GM12892 (cell line): ENCODE measurements at regions not wholly inside any gene's neighbourhood (a gene's known extent, or its start where the extent isn't known, plus 50 kb on each side); places are given as distances from the start of the nearest gene placed in this dataset.

Experiments used
- POLR2A ChIP-seq: IDR thresholded peaks from 2 replicates; pipeline ENCODE4 v1.6.1; 2011; ENCODE audit warnings: low read depth, low read length, control low read depth
- POLR2AphosphoS5 ChIP-seq: IDR thresholded peaks from 2 replicates; pipeline ENCODE4 v1.6.1; 2011; ENCODE audit warnings: low read depth, low read length, control low read depth

DNA sequence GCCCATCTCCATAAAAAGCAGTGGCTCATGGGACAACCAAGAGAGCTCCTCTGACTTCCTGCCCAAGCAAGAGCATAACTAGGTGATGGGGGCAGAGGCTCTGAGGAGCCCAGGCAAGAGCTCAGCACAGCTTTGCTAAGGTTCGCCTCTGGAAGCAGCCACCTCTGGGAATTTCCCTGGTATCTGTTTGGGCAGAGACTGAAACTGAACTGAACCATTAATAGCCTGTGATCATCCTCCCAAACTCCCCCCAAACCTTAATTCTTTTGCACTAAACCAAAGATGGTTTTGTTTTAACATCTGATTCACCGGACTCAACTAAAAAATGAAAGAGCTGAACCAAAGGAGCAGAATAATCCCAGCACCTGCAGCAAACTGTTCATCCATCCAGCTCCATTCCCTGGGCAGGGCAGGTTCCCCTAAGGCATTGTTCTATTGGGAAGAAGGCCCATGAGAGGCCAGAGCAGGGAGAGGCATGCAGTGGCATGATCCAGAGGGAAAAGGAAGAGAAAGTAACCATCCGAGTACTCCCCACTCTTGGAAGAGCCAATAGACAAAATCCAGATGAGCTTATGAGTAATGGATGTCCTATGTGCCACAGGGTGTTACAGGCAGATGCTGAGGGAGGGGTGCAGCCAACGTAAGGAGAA is 77.8 kb upstream of the KAZN start:
- no peak for TF ChIP-seq POLR2A
- no peak for TF ChIP-seq POLR2AphosphoS5
